GM21576 (cell line): ENCODE measurements at regions not wholly inside any gene's neighbourhood (a gene's known extent, or its start where the extent isn't known, plus 50 kb on each side); places are given as distances from the start of the nearest gene placed in this dataset.

Source experiments
- ATAC-seq: cut with Tn5 transposase; IDR thresholded peaks from one replicate; pipeline ENCODE4 v1.9.1; 2021; ENCODE audit warnings: mild to moderate bottlenecking, moderate library complexity; ENCODE audit not compliant: unreplicated experiment

GRCh38 chr1:14476170-14476955 lies 122.1 kb upstream of the KAZN start:
- ATAC-seq: no peak

GRCh38 chr1:14478120-14478519 lies 120.4 kb upstream of the KAZN start:
- ATAC-seq: no peak

GRCh38 chr1:14479865-14480264 lies 118.6 kb upstream of the KAZN start:
- no peak for ATAC-seq

GRCh38 chr1:14482784-14483450 lies 115.6 kb upstream of the KAZN start:
- no peak for ATAC-seq

- no peak for ATAC-seq
Measured at GRCh38 chr1:14485285-14485684, 113.2 kb upstream of the KAZN start.

- ATAC-seq: no peak
Measured at GRCh38 chr1:14486401-14487201, 111.9 kb upstream of the KAZN start.

GRCh38 chr1:14487671-14488070 lies 110.8 kb upstream of the KAZN start:
- ATAC-seq: no peak

- ATAC-seq: no peak
Measured at GRCh38 chr1:14494911-14495310, 103.6 kb upstream of the KAZN start.

- no peak for ATAC-seq
Measured at GRCh38 chr1:14495381-14495780, 103.1 kb upstream of the KAZN start.

GRCh38 chr1:14495996-14496395 lies 102.5 kb upstream of the KAZN start:
- ATAC-seq: no peak

- no peak for ATAC-seq
Measured at GRCh38 chr1:14498839-14499238, 99.6 kb upstream of the KAZN start.

- no peak for ATAC-seq
Measured at GRCh38 chr1:14499312-14500040, 99.0 kb upstream of the KAZN start.

GRCh38 chr1:14500041-14500440 lies 98.4 kb upstream of the KAZN start:
- no peak for ATAC-seq

GRCh38 chr1:14500912-14501311 lies 97.6 kb upstream of the KAZN start:
- ATAC-seq: no peak

GRCh38 chr1:14504517-14504916 lies 94.0 kb upstream of the KAZN start:
- ATAC-seq: no peak

- no peak for ATAC-seq
Measured at GRCh38 chr1:14506471-14507255, 91.8 kb upstream of the KAZN start.

- no peak for ATAC-seq
Measured at GRCh38 chr1:14507262-14507661, 91.2 kb upstream of the KAZN start.

- no peak for ATAC-seq
Measured at GRCh38 chr1:14508613-14509012, 89.9 kb upstream of the KAZN start.

GRCh38 chr1:14511166-14511680 lies 87.3 kb upstream of the KAZN start:
- no peak for ATAC-seq
